Ascending aorta (tissue), 2 donors: ENCODE measurements at regions not wholly inside any gene's neighbourhood (a gene's known extent, or its start where the extent isn't known, plus 50 kb on each side); places are given as distances from the start of the nearest gene placed in this dataset.

Experiments
- DNase-seq, 2 donors: peaks; one replicate each; pipeline ENCODE4 v3.0.0-alpha.2; 2019; ENCODE audit warnings: low spot score in 2 of 2
- H3K27ac ChIP-seq, 2 donors: fragments of 200-600 bp; sonication (generic); one replicate each; pipeline ENCODE4 v1.5.1; 2016 to 2017; ENCODE audit warnings: mild to moderate bottlenecking in 1 of 2
- H3K27me3 ChIP-seq: fragments of 200-600 bp; sonication (generic); one replicate; pipeline ENCODE4 v1.5.1; 2017
- H3K36me3 ChIP-seq, 2 donors: fragments of 200-600 bp; sonication (generic); one replicate each; pipeline ENCODE4 v1.5.1; 2016
- H3K4me1 ChIP-seq, 2 donors: fragments of 200-600 bp; sonication (generic); one replicate each; pipeline ENCODE4 v1.5.1; 2016 to 2017; ENCODE audit warnings: mild to moderate bottlenecking in 1 of 2
- H3K4me3 ChIP-seq, 2 donors: fragments of 200-600 bp; sonication (generic); one replicate each; pipeline ENCODE4 v1.5.1; 2016 to 2017; ENCODE audit warnings: mild to moderate bottlenecking in 1 of 2
- H3K9me3 ChIP-seq, 2 donors: fragments of 200-600 bp; sonication (generic); one replicate each; pipeline ENCODE4 v1.5.1; 2016
- CTCF ChIP-seq, 3 experiments: fragments of 200-600 bp in 2 of 3; fragments of 450-650 bp in 1 of 3; sonication (generic) in 2 of 3; IDR thresholded peaks; one replicate each; pipeline ENCODE4 v1.5.1; 2016 to 2019; ENCODE audit warnings: antibody characterized with exemption in 3 of 3, mild to moderate bottlenecking in 1 of 3, moderate library complexity in 1 of 3
- intact Hi-C: fragments of 100-400 bp; cut with DNase I; formaldehyde crosslinking; loops from one replicate; pipeline ENCODE4 v1.15.1; 2023

GRCh38 chr9:38298503-38298902, 94.0 kb upstream of the ALDH1B1 start:
- H3K9me3 ChIP-seq, result no peaks in the 10 kb centered on the region
- H3K4me1 ChIP-seq, result peaks cover 5 to 14% of the 10 kb centered on the region in 2 donors
- no peak for DNase-seq
- H3K27me3 ChIP-seq, result no peaks in the 10 kb centered on the region
- H3K27ac ChIP-seq, result no peak overlapping the region
- H3K4me3 ChIP-seq, result no peak overlapping the region
- no peaks in the 10 kb centered on the region for H3K36me3 ChIP-seq
- no peak for TF ChIP-seq CTCF (IDR thresholded peaks at IDR 0.05)
- intact Hi-C loops, result no loop called here

DNA sequence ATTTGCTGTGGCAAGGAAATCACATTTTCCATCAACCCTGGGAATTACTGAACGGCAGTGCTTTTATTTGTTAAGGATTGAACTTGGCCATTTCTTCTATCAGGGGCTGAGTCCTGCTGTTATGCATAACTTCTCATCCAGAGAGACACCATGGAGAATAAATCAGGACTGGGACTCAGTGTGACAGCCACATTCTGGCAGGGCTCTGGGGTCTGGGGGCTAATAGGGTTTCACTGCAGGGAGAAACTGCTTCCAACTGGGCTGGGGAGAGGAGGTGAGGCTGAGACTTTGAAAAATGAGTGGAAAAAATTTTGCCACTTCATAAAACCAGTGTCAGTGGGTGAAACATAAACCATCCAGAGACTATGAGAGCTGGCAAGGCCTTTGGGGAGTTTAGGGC, 95.7 kb upstream of the ALDH1B1 start:
- no peak for DNase-seq
- Histone ChIP-seq H3K4me3 (no peak overlapping the region), H3K9me3 (no peaks in the 10 kb centered on the region), H3K36me3 (no peaks in the 10 kb centered on the region), H3K27me3 (no peaks in the 10 kb centered on the region), H3K4me1 (peaks cover 5 to 15% of the 10 kb centered on the region in 2 donors), H3K27ac (no peak overlapping the region)
- TF ChIP-seq CTCF (IDR thresholded peaks at IDR 0.05), result no peak
- intact Hi-C loops, result no loop called here

- no peak for TF ChIP-seq CTCF (IDR thresholded peaks at IDR 0.05)
- no peaks in the 10 kb centered on the region for H3K36me3 ChIP-seq
- H3K9me3 ChIP-seq, result no peaks in the 10 kb centered on the region
- H3K4me1 ChIP-seq, result peaks cover 5 to 15% of the 10 kb centered on the region in 2 donors
- DNase-seq, result no peak
- no peak overlapping the region for H3K4me3 ChIP-seq
- H3K27ac ChIP-seq, result no peak overlapping the region
- intact Hi-C loops, result no loop called here
- no peaks in the 10 kb centered on the region for H3K27me3 ChIP-seq
These were observed 96.7 kb upstream of the ALDH1B1 start for GRCh38 chr9:38295764-38296163.

DNA sequence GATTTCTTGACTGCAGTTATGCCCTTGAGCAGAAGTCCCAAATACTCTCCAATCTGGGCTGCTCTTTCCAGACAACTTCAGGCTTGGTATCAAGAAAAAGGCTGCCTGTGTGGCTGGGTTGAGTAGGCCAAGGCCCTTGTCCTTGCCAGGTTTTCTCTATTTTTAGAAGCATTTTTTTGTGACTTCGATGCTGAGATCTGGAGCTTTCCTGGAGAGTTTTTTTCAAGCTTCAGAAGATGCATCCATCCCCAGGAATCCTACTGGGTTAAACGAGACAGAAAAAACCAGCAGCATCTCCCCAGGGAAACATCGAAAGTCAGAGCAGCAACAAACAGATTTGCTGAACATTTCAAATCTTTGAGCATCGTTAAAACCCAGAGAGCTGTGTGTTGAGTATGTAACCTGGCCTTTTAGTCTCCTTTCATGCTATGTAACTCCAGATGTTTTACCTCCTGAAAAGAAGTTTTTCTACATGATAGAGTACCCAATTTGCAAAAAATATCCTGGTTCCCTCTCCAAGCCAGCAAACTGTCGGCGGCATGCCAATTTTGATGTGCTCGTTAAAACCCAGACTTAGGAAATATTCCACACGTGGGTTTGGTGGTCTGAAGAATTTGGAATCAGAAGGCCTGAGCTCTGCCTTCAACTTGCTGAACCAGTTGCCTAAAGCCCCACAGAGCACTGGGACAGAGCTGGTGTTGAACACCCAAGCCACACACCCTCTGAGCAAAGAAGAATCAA, 98.1 kb upstream of the ALDH1B1 start:
- Histone ChIP-seq H3K9me3 (no peaks in the 10 kb centered on the region), H3K27me3 (no peaks in the 10 kb centered on the region), H3K36me3 (no peaks in the 10 kb centered on the region), H3K27ac (peak overlapping the region; percentile 57), H3K4me1 (peaks cover 5 to 15% of the 10 kb centered on the region in 2 donors), H3K4me3 (no peak overlapping the region)
- intact Hi-C loops, result no loop called here
- no peak for DNase-seq
- no peak for TF ChIP-seq CTCF (IDR thresholded peaks at IDR 0.05)

- no peaks in the 10 kb centered on the region for H3K27me3 ChIP-seq
- TF ChIP-seq CTCF (IDR thresholded peaks at IDR 0.05), result no peak
- no peak overlapping the region for H3K4me3 ChIP-seq
- no peaks in the 10 kb centered on the region for H3K36me3 ChIP-seq
- no peaks in the 10 kb centered on the region for H3K9me3 ChIP-seq
- no peak for DNase-seq
- intact Hi-C loops, result no loop called here
- H3K27ac ChIP-seq, result no peak overlapping the region
- H3K4me1 ChIP-seq, result peaks cover 5 to 15% of the 10 kb centered on the region in 2 donors
These were observed 99.5 kb upstream of the ALDH1B1 start for GRCh38 chr9:38293022-38293421.
